Thoracic aorta (tissue), 2 donors: ENCODE measurements at regions not wholly inside any gene's neighbourhood (a gene's known extent, or its start where the extent isn't known, plus 50 kb on each side); places are given as distances from the start of the nearest gene placed in this dataset.
A peak's percentile ranks its signal among the peaks of the same experiment; 100 is the strongest.

Source experiments
- ATAC-seq: fragments of 150-250 bp; one replicate; pipeline ENCODE4 v1.8.0; 2017; ENCODE audit warnings: low read depth; ENCODE audit not compliant: insufficient number of reproducible peaks, low FRiP score
- DNase-seq: peaks from one replicate; pipeline ENCODE4 v3.0.0-alpha.2; 2020; ENCODE audit warnings: low spot score
- H3K27ac ChIP-seq, 2 donors: fragments of 200-600 bp; sonication (generic); 1 replicate in 1 of 2; 2 replicates in 1 of 2; pipeline ENCODE4 v1.5.1; 2016; ENCODE audit warnings: mild to moderate bottlenecking in 2 of 2, moderate library complexity in 2 of 2
- H3K27me3 ChIP-seq: fragments of 200-600 bp; sonication (generic); replicated peaks from 2 replicates; pipeline ENCODE4 v1.6.0; 2016; ENCODE audit warnings: mild to moderate bottlenecking; ENCODE audit not compliant: insufficient read depth
- H3K36me3 ChIP-seq: fragments of 200-600 bp; sonication (generic); one replicate; pipeline ENCODE4 v1.5.1; 2016
- H3K4me1 ChIP-seq, 2 donors: fragments of 200-600 bp; sonication (generic); 1 replicate in 1 of 2; 2 replicates in 1 of 2; pipeline versions ENCODE4 v1.5.1 to v1.6.0; 2016; ENCODE audit warnings: low read depth in 2 of 2, mild to moderate bottlenecking in 1 of 2; ENCODE audit not compliant: control insufficient read depth in 1 of 2
- H3K4me3 ChIP-seq: fragments of 200-600 bp; sonication (generic); 2 replicates; pipeline ENCODE4 v1.5.1; 2016; ENCODE audit warnings: mild to moderate bottlenecking
- H3K9me3 ChIP-seq: fragments of 200-600 bp; sonication (generic); 2 replicates; pipeline ENCODE4 v1.5.1; 2016
- TF ChIP-seq, protein P1 (sequence below): fragments of 200-600 bp; sonication (generic); IDR thresholded peaks from one replicate; pipeline ENCODE4 v1.5.1; 2019; ENCODE audit warnings: antibody characterized with exemption

DNA sequence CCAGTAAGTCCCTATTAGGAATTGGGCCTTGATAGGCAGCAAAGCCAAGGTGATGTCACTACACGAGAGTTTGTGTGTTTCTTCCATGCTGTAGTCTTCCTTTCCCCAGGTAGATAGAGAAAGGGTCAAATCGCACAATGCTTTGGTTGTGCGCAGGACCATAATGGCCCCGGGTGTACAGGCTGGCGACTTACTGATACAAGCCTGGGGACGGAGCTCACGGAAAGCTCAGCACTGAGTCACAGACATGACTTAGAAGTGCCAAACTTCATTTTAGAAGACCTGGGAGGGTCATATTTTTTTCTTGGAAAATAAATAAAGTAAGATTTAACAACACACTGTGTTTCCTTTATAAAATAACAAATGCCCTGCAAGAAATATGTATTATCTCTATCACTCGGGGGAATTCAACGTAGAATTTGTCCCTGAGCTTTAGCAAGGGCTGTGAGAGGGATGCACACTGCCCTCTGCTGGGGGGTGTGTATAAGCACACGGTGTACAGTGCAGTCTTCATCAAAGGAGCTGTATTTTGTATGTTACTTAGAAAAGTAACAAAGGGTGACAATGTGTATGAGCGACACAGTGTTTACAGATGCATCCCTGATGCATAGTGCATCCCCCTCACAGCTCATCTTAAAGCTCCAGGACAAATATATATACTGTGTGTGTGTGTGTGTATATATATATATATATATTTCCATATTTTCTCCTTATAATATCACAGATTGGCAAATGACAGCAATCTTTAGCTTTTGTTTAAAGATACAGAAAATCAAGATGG lies 254.5 kb upstream of the VEGFC start:
- peaks cover 0 to 8% of the 10 kb centered on the region in 2 donors for H3K4me1 ChIP-seq
- no peaks in the 10 kb centered on the region for H3K36me3 ChIP-seq
- TF ChIP-seq, protein P1, sequence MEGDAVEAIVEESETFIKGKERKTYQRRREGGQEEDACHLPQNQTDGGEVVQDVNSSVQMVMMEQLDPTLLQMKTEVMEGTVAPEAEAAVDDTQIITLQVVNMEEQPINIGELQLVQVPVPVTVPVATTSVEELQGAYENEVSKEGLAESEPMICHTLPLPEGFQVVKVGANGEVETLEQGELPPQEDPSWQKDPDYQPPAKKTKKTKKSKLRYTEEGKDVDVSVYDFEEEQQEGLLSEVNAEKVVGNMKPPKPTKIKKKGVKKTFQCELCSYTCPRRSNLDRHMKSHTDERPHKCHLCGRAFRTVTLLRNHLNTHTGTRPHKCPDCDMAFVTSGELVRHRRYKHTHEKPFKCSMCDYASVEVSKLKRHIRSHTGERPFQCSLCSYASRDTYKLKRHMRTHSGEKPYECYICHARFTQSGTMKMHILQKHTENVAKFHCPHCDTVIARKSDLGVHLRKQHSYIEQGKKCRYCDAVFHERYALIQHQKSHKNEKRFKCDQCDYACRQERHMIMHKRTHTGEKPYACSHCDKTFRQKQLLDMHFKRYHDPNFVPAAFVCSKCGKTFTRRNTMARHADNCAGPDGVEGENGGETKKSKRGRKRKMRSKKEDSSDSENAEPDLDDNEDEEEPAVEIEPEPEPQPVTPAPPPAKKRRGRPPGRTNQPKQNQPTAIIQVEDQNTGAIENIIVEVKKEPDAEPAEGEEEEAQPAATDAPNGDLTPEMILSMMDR: peak; percentile 65
- no peak overlapping the region for H3K4me3 ChIP-seq
- H3K27me3 ChIP-seq: no peaks in the 10 kb centered on the region
- no peaks in the 10 kb centered on the region for H3K9me3 ChIP-seq
- ATAC-seq (peak; percentile 75), DNase-seq (no peak)
- no peak overlapping the region for H3K27ac ChIP-seq

DNA sequence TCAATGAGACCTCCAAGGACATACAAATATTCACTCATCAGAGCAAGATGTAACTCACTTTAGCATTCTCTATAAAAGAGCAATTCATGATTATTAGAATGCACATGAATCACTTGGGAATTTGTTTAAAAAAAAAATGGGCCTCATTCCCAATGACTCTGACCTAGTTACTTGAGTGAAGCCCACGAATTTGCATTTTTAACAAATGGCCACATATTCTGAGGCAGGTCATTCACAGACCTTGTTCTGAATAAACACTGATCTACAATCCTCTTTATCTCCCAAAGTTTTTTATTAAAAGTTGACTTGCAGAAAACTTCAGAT lies 255.1 kb upstream of the VEGFC start:
- Histone ChIP-seq H3K4me1 (peaks cover 0 to 10% of the 10 kb centered on the region in 2 donors), H3K9me3 (no peaks in the 10 kb centered on the region), H3K27me3 (no peaks in the 10 kb centered on the region), H3K4me3 (no peak overlapping the region), H3K27ac (no peak overlapping the region), H3K36me3 (no peaks in the 10 kb centered on the region)
- DNase-seq: no peak
- no peak for ATAC-seq
- TF ChIP-seq, protein P1: no peak

DNA sequence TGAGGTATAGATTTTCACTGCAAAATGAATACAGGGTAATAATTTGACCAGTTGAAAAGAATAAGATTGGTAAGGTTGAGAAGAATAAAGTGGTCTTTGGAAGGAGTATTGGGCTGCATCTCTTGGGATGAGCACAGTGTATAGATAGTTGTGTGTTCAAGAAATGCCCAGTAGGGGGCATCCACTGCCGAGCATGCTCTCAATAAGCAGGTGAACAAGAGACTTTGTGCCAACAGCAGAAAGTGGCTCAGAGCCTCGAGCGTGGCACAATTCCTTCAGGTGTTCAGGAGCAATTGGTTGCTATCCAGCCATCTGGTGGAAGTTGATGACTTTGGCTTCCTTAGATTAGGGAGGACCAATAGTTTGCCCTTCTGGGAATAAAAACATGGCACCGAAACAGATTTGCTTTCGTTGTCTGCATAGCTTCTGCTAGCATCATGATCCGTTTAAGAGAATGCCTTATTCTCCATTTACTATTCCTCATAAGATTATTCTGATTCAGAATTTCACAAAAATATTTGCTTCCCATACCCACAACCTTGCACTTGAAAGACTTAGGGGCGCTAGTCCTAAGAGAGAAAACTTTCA lies 258.1 kb upstream of the NEIL3 start:
- no peak for DNase-seq
- TF ChIP-seq, protein P1: no peak

DNA sequence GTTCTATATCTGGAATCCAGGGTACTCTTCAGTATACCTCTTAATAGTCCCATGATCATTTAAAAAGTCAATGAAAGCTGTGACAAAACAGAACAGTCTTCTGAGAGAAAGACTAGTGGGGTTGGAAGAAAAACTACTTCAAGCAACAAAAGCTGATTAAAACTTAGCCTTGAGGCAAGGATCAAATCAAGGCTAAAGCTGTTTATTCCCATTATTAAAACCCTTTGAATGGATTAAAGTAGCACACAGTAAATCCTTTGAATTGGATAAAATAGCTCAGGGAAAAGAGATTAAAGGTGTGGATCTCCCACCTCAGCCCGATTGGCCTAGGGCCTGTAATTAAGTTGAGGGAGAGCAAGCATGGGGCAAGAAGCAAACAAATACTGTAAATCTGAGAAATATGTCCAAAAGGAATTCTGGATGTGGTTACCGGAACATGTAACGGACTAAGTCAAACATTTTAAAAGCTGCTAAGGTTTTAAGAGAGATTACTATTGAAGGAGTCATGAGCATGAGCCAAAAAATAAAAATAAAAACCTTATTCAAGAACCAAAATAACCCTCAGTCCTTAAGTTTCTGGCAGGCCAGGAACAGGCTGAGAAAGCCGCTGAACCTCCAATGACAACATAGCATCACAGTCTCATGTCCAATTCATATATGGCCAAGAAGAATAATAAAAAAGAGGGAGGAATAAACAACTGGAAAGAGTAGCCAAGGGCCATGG lies 257.3 kb upstream of the NEIL3 start:
- no peak for DNase-seq
- H3K4me1 ChIP-seq: peaks cover 0 to 10% of the 10 kb centered on the region in 2 donors
- TF ChIP-seq, protein P1: no peak
- H3K9me3 ChIP-seq: no peaks in the 10 kb centered on the region
- H3K36me3 ChIP-seq: no peaks in the 10 kb centered on the region
- ATAC-seq: peak; percentile 75
- no peaks in the 10 kb centered on the region for H3K27me3 ChIP-seq
- H3K4me3 ChIP-seq: no peak overlapping the region
- peak overlapping the region; percentile 17 to 47 for H3K27ac ChIP-seq

More for the DNA sequence above, 258.1 kb upstream of the NEIL3 start:
- Histone ChIP-seq H3K4me3 (no peak overlapping the region), H3K27ac (no peak overlapping the region), H3K36me3 (no peaks in the 10 kb centered on the region), H3K4me1 (peaks cover 0 to 10% of the 10 kb centered on the region in 2 donors), H3K9me3 (no peaks in the 10 kb centered on the region), H3K27me3 (no peaks in the 10 kb centered on the region)
- ATAC-seq: no peak

DNA sequence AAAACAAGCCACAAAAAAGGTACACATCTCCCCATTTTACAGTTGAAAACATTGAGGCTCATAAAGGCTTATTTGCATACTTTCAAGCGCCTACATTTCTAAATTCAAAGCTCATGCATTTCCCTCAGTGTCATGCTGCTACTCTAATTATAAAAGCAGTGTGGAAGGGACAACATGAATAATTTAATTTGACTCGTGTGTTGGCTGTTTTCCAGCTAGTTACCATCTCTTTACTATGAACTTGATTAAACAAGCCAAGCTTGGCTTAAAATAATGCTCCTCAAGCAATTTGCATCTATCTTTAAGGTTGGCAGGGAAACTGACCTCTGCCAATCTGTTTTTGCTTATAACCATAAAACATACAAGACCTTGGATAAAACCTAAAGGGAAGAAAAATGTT lies 252.5 kb upstream of the NEIL3 start:
- TF ChIP-seq, protein P1: no peak
- Histone ChIP-seq H3K9me3 (no peaks in the 10 kb centered on the region), H3K27me3 (no peaks in the 10 kb centered on the region), H3K27ac (no peak overlapping the region), H3K4me1 (peaks cover 0 to 3% of the 10 kb centered on the region in 2 donors), H3K4me3 (no peak overlapping the region), H3K36me3 (no peaks in the 10 kb centered on the region)
- ATAC-seq (no peak), DNase-seq (no peak)
